ENCODE measurements at regions not wholly inside any gene's neighbourhood (a gene's known extent, or its start where the extent isn't known, plus 50 kb on each side); places are given as distances from the start of the nearest gene placed in this dataset.
A peak's percentile ranks its signal among the peaks of the same experiment; 100 is the strongest.

DNA sequence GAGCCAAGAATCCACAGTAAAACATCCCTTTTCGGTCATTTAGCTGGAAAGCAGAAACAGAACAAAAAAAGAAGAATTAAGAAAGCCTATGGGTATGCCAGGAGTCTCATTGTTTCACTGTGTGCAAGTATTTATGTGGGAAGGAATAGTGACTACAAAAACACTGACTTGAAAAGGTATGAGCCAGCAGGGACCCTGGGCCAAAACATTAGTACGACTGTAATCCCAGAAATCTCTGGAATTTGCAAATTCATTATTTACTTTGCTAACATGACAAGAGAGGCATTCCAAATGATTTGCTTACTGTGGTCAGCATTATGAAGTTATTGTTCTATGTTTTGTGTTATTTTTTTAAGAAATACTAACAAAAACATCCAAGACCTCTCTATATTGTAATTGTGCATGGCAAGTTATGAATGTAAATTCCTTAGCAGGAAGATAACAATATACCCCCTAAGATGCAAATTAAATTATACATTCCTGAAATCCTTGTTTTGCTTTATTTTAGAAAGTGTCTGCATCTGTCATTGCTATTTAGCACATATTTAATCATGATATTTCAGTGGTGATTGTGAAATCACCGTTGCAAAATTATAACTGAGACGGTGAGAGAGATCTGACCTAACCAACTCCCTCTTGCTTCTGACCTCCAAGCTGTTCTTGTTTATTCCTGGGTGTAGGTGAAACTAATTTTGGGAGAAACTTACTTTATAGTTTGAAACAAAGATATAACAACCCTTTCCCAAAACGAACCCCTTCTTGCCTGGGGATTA, 299.2 kb downstream of the ZPLD1 start:
- no peak for DNase-seq (ENCODE audit: missing footprints)
- intact Hi-C loops (cut with DNase I), result loop anchor here (10.0 kb wide), 1 partner anchor 499 kb away; no protein-coding TSS in a partner anchor
- ATAC-seq, result no peak

DNA sequence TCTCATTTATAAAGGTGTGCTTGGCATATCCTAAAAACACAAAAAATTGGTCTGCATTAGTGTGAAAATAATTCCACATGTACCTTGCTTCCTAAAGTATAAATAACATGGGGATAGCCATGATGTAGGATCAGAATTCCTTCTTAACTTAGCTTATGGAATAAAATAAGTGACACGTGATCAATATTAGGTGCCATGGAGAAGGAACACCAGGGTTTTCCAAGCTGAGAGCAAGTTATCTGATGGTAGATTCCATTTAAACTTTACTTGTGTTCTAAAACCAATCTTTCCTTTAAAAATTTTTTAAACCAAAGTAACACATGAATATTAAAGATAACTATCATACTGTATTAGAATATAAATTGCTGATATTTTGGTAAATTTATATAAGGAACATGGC, 300.5 kb downstream of the ZPLD1 start:
- intact Hi-C loops (cut with DNase I), result loop anchor here (5.0 to 10.0 kb wide), 2 partner anchors 38 to 501 kb away; no protein-coding TSS in a partner anchor
- DNase-seq (ENCODE audit: missing footprints) (no peak), ATAC-seq (no peak)

DNA sequence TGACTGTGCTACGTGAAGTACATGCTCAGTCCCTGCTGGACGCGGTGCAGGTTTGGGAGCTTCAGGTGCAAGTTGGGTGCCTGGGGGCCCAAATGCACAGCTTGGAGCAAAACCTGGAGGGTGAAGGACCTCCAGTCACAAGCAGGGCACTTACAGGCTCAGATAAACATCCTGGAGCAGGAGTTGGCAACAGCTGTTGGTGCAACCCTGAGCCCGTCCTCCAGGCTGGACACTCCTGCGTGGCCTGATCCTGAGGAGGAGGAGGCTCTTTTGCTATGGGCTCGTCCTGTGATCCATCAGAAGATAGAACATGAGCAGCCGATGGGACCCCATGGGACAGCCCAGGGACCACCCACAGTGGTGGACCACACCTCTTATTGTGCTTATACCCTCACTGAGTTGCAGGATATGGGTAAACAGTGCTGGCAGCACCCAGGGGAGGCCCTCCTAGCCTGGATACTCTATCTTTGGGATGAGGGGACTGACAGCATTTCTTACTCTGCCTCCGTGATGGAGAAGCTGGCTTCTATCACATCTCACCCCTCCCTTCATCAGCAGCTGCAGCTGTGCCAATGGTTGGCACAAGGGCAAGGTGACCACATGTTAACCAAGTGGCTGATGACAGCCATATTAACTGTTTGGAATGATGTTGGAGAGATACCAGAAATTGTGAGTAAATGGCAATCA, 301.6 kb downstream of the ZPLD1 start:
- intact Hi-C loops (cut with DNase I), result loop anchor here (5.0 to 10.0 kb wide), 2 partner anchors 39 to 502 kb away; no protein-coding TSS in a partner anchor
- no peak for DNase-seq (ENCODE audit: missing footprints)
- ATAC-seq, result peak; percentile 87

DNA sequence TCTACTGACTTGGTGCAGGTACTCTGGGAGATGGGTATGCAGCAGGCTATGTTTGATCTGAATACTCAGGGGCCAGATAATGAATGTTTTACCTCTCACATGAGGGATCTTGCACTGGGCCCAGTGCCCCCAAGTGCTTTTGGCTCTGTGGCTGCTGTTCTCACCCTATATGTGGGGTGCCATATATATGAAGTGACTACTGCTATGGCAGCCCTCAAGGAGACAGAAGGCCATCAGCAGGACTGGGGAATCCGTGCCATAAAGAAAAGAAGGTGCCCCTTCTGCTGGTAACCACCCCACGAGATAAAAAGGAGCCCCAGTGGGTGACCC, 302.1 kb downstream of the ZPLD1 start:
- peak; percentile 84 for ATAC-seq
- no peak for DNase-seq (ENCODE audit: missing footprints)
- intact Hi-C loops (cut with DNase I), result loop anchor here (1.0 to 10.0 kb wide), 3 partner anchors 40 to 502 kb away; no protein-coding TSS in a partner anchor

- peak; percentile 10 for ATAC-seq
- no peak for DNase-seq (ENCODE audit: missing footprints)
- intact Hi-C loops (cut with DNase I), result loop anchor here (1.0 to 10.0 kb wide), 3 partner anchors 40 to 503 kb away; no protein-coding TSS in a partner anchor
Measured at GRCh38 chr3:102737353-102737752, 302.5 kb downstream of the ZPLD1 start.

DNA sequence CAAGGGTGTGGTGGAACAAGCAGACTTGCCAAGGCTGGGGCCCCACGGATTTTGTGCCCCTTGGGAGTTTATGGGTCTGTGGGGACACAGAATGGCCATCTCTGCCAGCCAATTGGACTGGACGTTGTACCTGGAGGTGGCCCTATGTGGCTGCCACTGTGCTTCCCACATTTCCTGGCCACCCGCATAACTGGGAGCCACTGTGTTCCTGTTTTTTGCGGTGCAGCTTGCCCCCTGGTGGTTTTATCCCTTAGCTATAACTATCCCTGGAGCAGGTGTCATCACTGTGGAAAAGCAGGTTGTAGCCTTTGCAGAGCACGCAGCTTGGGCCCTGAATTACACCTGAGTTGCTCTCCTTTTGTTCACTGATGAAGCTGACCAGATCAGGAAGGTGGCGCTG, 306.3 kb downstream of the ZPLD1 start:
- ATAC-seq (no peak), DNase-seq (ENCODE audit: missing footprints) (no peak)
- intact Hi-C loops (cut with DNase I), result no loop called here

- intact Hi-C loops (cut with DNase I), result no loop called here
- ATAC-seq, result no peak
- no peak for DNase-seq (ENCODE audit: missing footprints)
Measured at GRCh38 chr3:102741694-102742093, 306.9 kb downstream of the ZPLD1 start.

DNA sequence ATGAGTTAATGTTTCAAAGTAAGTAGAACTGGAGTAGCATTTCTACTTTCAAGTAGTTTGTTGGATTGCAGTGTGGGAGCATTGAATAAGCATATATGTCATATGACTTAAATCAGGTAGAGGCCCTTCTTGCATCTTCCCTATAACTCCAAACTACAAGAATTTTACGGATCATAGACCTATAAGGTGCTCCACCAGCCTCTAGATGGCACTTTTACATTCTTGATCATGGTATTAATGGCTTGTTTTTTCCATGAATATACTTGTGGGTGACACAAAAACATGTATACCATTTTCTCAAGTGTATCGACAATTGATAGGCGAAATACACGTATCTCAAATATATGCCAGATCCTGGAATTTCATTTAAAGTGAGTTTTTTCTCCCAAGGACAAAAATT, 311.1 kb downstream of the ZPLD1 start:
- DNase-seq (ENCODE audit: missing footprints) (no peak), ATAC-seq (no peak)
- intact Hi-C loops (cut with DNase I), result no loop called here

DNA sequence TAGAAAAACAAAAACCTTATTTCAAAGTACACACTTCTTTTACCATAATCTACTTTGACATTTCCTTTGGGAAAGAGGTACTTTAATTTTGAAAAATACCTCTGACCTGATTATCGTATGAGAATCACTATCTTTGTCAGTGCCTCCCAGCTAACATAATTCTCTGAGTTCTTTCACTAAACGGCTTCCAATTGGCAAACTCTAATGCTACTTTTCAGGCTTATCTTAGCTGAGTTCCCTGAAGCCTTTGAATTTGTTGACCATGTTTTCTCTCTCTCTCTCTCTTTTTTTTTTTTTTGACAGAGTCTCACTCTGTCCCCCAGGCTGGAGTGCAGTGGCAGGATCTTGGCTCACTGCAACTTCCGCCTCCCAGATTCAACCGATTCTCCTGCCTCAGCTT, 312.8 kb downstream of the ZPLD1 start:
- ATAC-seq (no peak), DNase-seq (ENCODE audit: missing footprints) (no peak)
- intact Hi-C loops (cut with DNase I), result no loop called here

GRCh38 chr3:102748646-102749045, 313.8 kb downstream of the ZPLD1 start:
- ATAC-seq, result no peak
- intact Hi-C loops (cut with DNase I), result no loop called here

GRCh38 chr3:102750322-102750721, 315.5 kb downstream of the ZPLD1 start:
- intact Hi-C loops (cut with DNase I), result no loop called here
- no peak for DNase-seq (ENCODE audit: missing footprints)
- ATAC-seq, result no peak

More at GRCh38 chr3:102748646-102749045, 313.8 kb downstream of the ZPLD1 start:
- no peak for DNase-seq (ENCODE audit: missing footprints)

DNA sequence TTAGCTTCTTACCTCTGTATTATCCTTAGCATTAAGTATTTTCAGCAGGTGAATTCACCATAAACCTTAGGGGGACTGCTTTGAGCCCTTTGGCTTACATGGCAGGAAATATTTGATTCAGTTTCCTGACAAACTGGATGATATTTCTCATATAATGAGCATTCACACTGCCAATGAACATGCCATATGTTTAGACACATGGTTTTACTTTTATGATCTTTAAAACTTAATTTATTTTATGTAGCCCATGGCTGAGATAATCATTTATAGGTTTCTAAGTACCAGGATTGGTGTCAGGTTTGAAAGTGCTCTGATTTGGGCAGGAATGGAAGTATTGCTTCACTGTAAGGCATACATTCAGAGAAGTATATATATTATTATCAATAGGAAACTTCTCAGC, 319.1 kb downstream of the ZPLD1 start:
- ATAC-seq (no peak), DNase-seq (ENCODE audit: missing footprints) (no peak)
- intact Hi-C loops (cut with DNase I), result no loop called here

GRCh38 chr3:102756706-102757105, 321.9 kb downstream of the ZPLD1 start:
- ATAC-seq (no peak), DNase-seq (ENCODE audit: missing footprints) (no peak)
- intact Hi-C loops (cut with DNase I), result no loop called here

DNA sequence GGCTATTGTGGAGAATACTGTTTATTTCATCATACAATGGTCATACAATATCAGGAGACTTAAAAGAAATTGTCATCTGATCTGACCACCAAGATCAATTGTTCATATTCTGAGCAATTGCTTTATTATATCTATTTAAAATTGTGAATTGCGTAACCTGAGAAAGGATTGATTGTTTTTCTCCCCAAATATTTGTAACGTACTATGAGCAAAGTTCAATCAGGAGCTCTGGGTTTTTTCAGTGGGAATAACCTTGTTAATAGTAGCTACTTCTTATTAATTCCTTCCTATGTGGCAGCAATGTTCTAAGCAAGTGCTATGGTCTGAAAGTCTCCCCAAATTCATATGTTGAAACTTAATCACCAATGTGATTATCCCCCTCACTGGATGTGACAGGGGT, 323.1 kb downstream of the ZPLD1 start:
- no peak for DNase-seq (ENCODE audit: missing footprints)
- intact Hi-C loops (cut with DNase I), result no loop called here
- ATAC-seq, result no peak

DNA sequence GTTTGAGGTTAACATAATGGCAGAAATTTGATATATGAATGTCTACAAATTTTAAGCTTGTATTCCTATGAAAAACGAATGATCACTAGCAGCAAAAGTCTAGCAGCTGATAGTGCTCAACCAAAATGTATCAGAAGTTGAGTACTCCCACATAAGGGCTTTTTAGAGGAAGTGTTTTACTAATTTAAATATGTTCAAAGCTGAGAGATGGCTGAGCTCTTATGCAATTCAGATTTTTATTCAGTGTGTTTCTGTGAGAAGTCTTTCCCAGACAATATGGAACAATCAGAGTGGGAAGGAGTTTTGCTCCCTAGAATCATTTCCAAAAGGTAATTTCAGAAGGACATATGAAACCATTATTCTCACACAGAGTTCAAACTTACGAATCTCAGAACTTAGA, 327.0 kb downstream of the ZPLD1 start:
- DNase-seq (ENCODE audit: missing footprints) (no peak), ATAC-seq (no peak)
- intact Hi-C loops (cut with DNase I), result no loop called here

- intact Hi-C loops (cut with DNase I), result no loop called here
- ATAC-seq, result no peak
- no peak for DNase-seq (ENCODE audit: missing footprints)
Measured at GRCh38 chr3:102790747-102791325, 356.0 kb downstream of the ZPLD1 start.

DNA sequence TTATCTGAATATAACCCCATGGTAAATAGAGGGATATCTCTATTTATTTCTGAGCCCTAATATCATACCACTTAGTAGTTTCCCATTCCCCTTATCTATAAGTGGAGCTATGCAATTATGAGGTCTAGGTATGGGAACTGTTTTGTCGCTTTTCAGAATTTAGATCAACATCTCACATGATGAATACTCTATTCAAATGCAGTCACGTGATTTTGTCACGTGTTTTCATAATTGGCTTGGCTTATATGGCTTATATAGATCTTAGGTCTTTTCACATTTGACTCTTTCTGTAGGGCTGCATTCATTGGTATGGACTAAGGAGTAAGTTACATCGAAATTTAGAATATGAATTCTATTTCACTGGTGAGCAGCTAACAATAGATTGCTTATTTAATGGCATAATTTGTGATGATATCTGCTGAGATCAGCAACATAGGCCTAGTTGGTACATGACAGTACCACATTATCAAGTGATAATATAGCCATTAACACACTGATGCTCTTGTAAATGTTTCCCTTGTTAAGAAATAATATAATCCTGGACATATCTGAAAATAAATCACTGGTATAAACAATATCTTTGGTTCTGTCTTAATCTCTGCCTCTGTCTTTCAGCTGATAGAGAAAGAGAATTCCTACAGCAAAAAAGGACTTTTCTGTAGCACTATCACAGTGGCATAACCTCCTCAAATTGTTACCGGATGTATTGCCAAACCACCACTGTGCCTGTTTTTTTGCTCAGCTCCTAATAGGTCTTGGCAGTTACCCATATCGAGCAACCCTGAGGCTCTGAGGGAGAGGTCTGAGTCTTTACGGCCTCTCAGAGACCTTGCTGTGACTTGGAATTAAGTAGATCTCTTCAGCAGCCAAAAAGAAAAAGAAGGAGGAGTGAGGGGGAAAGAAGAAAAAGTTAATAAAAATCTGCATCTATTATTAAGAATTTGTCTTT, 357.1 kb downstream of the ZPLD1 start:
- DNase-seq (ENCODE audit: missing footprints) (no peak), ATAC-seq (no peak)
- intact Hi-C loops (cut with DNase I), result no loop called here

DNA sequence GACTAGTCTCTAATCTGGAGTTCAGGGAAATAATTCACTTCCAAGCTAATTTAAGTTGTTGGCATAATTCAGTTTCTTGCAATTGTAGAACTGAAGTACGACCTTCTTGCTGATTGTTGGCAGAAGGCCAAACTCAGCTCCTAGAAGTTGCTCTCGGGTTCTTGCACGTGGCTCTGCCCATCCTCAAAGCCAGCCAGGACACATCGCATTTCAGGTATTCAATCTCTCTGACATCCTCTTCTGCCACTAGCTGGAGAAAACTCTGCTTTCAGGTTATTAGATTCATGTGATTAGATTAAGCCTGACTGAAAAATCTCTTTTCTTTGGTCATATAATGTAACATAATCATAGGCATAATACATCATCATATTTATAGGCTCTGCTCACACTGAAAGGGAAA, 362.0 kb downstream of the ZPLD1 start:
- ATAC-seq, result no peak
- intact Hi-C loops (cut with DNase I), result no loop called here
- DNase-seq (ENCODE audit: missing footprints), result no peak
